ENCODE measurements at regions not wholly inside any gene's neighbourhood (a gene's known extent, or its start where the extent isn't known, plus 50 kb on each side); places are given as distances from the start of the nearest gene placed in this dataset.

GRCh38 chr5:136793300-136793699 is 428.0 kb upstream of the TRPC7 start:
- TF ChIP-seq EZH2 (IDR thresholded peaks at IDR 0.05; ENCODE audit: borderline replicate concordance, low read depth, low read length, poor library complexity, severe bottlenecking), result no peak
- no peak for TF ChIP-seq CTCF (conservative IDR thresholded peaks at IDR 0.05; ENCODE audit: low read depth, low read length)

Measured in A673 (cell line).